ENCODE measurements at regions not wholly inside any gene's neighbourhood (a gene's known extent, or its start where the extent isn't known, plus 50 kb on each side); places are given as distances from the start of the nearest gene placed in this dataset.
"Not testable (repeated sequence)": the region's sequence is repeated elsewhere in the genome, so short reads cannot be mapped to it uniquely, and the experiment has no call there.

DNA sequence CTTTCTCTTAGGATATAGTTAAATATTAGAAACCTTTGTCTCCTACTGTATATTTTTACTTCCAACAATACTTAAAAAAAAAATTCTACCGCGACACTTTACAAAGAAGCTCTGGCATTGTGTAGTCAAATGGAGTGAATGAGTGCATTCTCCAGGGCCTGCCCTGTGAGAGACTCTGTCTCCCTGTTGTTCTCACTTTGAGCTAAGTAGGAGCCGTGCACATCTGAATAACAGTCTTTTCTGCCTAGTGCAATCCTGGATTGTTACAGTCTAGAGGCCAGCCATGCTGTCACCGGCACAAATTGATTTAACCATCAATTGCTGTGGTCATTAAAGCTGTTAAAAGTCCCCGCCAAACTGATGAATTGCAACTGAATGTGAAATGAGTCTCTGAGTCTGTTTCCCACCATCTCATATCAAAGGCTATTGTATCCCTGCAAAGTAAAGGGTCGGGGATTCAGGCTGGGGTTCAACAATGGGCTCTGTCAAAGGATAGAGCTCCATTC, 156.0 kb downstream of the RFPL4B start:
- H3K36me3 ChIP-seq (ENCODE audit: insufficient read depth, low read length): no peaks in the 10 kb centered on the region
- H3K9ac ChIP-seq (ENCODE audit: insufficient read length): no peak overlapping the region
- H3K9me3 ChIP-seq (ENCODE audit: low read depth, low read length): no peaks in the 10 kb centered on the region
- TF ChIP-seq EZH2 (IDR thresholded peaks at IDR 0.05): no peak
- TF ChIP-seq POLR2AphosphoS5 (IDR thresholded peaks at IDR 0.05; ENCODE audit: borderline replicate concordance, low read depth, low read length): no peak
- no peak for TF ChIP-seq FOXP2 (optimal IDR thresholded peaks at IDR 0.05; ENCODE audit: control extremely low read depth, extremely low read length, insufficient read depth)
- peak overlapping the region; percentile 50; the same call in 1 of the 2 replicates for H3K27ac ChIP-seq
- no peak for DNase-seq (ENCODE audit: low read depth, low spot score)
- H3K4me3 ChIP-seq: peak overlapping the region; percentile 25; the same call in 1 of the 2 replicates

DNA sequence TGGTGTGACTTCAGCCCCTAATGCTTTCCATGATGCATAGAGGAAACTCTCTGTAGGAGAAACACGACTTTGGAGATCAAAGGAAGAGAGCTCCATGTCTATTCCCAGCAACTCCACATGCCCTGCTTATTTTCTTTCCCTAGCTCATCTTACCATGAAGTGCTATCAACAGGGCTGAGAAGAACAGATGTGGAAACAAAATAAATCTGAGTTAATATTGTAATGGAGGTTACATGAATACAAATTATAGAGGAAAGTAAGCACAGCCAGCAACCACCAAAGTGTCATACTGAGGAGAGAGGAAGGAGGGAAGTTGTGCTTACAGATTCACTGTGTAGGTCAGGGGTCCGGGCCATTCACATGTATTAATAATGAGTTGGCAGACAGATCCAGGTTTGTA, 157.5 kb downstream of the RFPL4B start:
- DNase-seq (ENCODE audit: low read depth, low spot score): no peak
- Histone ChIP-seq H3K27ac (no peak overlapping the region), H3K9me3 (ENCODE audit: low read depth, low read length) (no peaks in the 10 kb centered on the region), H3K4me3 (no peak overlapping the region), H3K36me3 (ENCODE audit: insufficient read depth, low read length) (no peaks in the 10 kb centered on the region), H3K9ac (ENCODE audit: insufficient read length) (no peak overlapping the region)
- TF ChIP-seq FOXP2 (optimal IDR thresholded peaks at IDR 0.05; ENCODE audit: control extremely low read depth, extremely low read length, insufficient read depth): no peak
- no peak for TF ChIP-seq POLR2AphosphoS5 (IDR thresholded peaks at IDR 0.05; ENCODE audit: borderline replicate concordance, low read depth, low read length)
- TF ChIP-seq EZH2 (IDR thresholded peaks at IDR 0.05): no peak

DNA sequence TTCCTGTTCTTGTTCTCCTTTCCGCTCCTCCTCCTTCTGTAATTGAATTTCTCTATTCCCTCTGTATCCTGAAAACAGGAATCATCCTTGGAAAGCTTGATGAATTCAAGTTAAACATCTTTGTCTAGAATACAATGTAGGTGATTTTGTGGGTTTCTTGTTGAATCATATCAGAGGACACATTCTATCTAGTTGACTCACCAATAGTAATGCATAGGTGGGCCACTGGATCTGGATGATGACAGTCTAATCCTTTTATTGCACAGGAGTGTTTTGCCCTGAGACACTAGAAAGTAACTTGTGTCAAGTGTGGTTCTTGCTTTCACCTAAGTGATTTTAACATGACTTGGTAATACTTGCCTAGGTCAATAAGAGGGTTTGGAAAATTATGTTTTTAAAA, 164.3 kb downstream of the RFPL4B start:
- no peak for DNase-seq (ENCODE audit: low read depth, low spot score)
- no peak overlapping the region for H3K4me3 ChIP-seq
- no peak overlapping the region for H3K27ac ChIP-seq
- no peaks in the 10 kb centered on the region for H3K9me3 ChIP-seq (ENCODE audit: low read depth, low read length)
- no peak overlapping the region for H3K9ac ChIP-seq (ENCODE audit: insufficient read length)
- TF ChIP-seq FOXP2 (optimal IDR thresholded peaks at IDR 0.05; ENCODE audit: control extremely low read depth, extremely low read length, insufficient read depth) (no peak), POLR2AphosphoS5 (IDR thresholded peaks at IDR 0.05; ENCODE audit: borderline replicate concordance, low read depth, low read length) (no peak), EZH2 (IDR thresholded peaks at IDR 0.05) (no peak)
- no peaks in the 10 kb centered on the region for H3K36me3 ChIP-seq (ENCODE audit: insufficient read depth, low read length)

DNA sequence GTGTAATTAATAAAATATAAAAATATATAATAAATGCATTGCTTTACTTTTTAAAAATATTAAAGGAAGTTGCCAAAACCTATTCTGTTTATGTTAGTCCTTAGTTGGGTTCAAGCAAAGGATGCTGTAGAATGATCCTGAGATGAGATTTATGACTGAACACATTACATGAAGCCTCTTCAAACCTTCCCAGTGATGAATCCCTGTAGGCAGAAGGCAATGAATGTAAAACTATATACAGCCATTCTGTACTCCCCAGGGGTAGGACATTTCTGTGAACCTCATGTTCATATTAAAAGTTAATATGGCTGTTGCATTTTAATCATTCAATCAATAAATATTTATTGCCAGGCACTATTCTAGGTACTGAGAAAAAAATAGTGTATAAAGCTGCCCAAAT, 166.0 kb downstream of the RFPL4B start:
- no peaks in the 10 kb centered on the region for H3K9me3 ChIP-seq (ENCODE audit: low read depth, low read length)

DNA sequence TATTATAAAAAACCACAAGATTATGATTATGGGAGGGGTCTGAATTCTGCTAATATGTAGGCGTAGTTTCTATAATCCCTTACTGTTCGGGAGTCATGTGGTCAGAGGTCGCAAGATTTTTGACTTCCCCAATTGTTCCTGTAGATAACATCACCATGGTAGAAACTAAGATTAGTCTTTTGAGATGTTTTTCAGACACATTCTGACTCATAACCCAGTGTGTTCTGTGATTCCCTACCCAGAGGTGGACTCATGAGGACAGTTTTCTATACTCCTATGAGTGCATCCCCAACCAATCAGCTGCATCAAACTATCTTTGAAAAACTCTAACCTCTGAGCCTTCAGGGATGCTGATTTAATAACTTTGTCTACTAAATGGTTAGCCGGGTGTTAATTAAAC, 175.5 kb downstream of the RFPL4B start:
- Histone ChIP-seq H3K9ac (ENCODE audit: insufficient read length) (no peak overlapping the region), H3K4me3 (no peak overlapping the region), H3K27ac (no peak overlapping the region), H3K36me3 (ENCODE audit: insufficient read depth, low read length) (no peaks in the 10 kb centered on the region), H3K9me3 (ENCODE audit: low read depth, low read length) (no peaks in the 10 kb centered on the region)
- no peak for DNase-seq (ENCODE audit: low read depth, low spot score)
- no peak for TF ChIP-seq EZH2 (IDR thresholded peaks at IDR 0.05)
- TF ChIP-seq FOXP2 (optimal IDR thresholded peaks at IDR 0.05; ENCODE audit: control extremely low read depth, extremely low read length, insufficient read depth): no peak
- no peak for TF ChIP-seq POLR2AphosphoS5 (IDR thresholded peaks at IDR 0.05; ENCODE audit: borderline replicate concordance, low read depth, low read length)

More for the DNA sequence above, 166.0 kb downstream of the RFPL4B start:
- TF ChIP-seq FOXP2 (optimal IDR thresholded peaks at IDR 0.05; ENCODE audit: control extremely low read depth, extremely low read length, insufficient read depth) (no peak), POLR2AphosphoS5 (IDR thresholded peaks at IDR 0.05; ENCODE audit: borderline replicate concordance, low read depth, low read length) (no peak), EZH2 (IDR thresholded peaks at IDR 0.05) (no peak)
- H3K4me3 ChIP-seq: no peak overlapping the region
- H3K36me3 ChIP-seq (ENCODE audit: insufficient read depth, low read length): no peaks in the 10 kb centered on the region
- DNase-seq (ENCODE audit: low read depth, low spot score): no peak
- no peak overlapping the region for H3K27ac ChIP-seq
- no peak overlapping the region for H3K9ac ChIP-seq (ENCODE audit: insufficient read length)

DNA sequence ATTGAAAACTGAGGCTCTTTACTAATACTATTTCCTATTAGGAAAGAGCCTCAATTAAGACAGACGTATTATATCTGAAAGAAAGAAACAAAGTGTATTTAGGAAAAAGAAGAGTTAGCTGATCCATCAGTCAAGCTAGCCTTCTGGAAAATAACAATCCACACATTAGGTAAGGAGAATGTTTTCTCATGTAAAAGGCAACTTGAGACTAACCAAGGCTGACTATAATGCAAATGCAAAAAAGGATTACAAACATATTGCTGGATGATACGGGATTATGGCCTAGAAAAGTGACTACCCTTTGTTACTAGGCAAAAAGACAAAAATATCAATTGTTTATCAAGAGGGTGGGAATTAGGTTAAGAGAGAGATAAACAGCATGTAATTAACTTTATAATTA, 176.9 kb downstream of the RFPL4B start:
- H3K9ac ChIP-seq (ENCODE audit: insufficient read length): no peak overlapping the region
- H3K4me3 ChIP-seq: no peak overlapping the region
- H3K9me3 ChIP-seq (ENCODE audit: low read depth, low read length): no peaks in the 10 kb centered on the region

DNA sequence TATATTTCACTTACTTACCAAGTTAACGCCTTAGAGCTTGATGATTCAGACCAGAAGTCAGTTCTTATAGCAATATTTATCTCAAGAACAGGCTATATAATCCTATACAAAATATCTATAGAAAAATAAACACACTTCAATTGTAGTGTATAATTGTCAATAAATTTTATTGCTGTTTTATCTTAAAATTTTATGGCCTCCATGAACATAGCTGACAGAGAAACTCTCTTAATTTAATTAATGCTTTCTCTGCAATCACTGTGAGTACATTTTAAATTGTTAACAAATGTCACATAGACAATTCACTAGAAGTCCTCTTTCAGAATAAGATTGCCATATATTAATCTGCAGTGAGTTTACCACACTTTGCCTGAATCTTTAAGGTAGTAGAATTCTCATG, 178.6 kb downstream of the RFPL4B start:
- DNase-seq (ENCODE audit: low read depth, low spot score): no peak
- Histone ChIP-seq H3K9ac (ENCODE audit: insufficient read length) (no peak overlapping the region), H3K9me3 (ENCODE audit: low read depth, low read length) (no peaks in the 10 kb centered on the region), H3K36me3 (ENCODE audit: insufficient read depth, low read length) (no peaks in the 10 kb centered on the region), H3K4me3 (no peak overlapping the region), H3K27ac (no peak overlapping the region)
- no peak for TF ChIP-seq EZH2 (IDR thresholded peaks at IDR 0.05)
- no peak for TF ChIP-seq FOXP2 (optimal IDR thresholded peaks at IDR 0.05; ENCODE audit: control extremely low read depth, extremely low read length, insufficient read depth)

More for the DNA sequence above, 176.9 kb downstream of the RFPL4B start:
- no peak for TF ChIP-seq FOXP2 (optimal IDR thresholded peaks at IDR 0.05; ENCODE audit: control extremely low read depth, extremely low read length, insufficient read depth)
- no peak for TF ChIP-seq EZH2 (IDR thresholded peaks at IDR 0.05)
- no peak for TF ChIP-seq POLR2AphosphoS5 (IDR thresholded peaks at IDR 0.05; ENCODE audit: borderline replicate concordance, low read depth, low read length)
- DNase-seq (ENCODE audit: low read depth, low spot score): no peak
- no peak overlapping the region for H3K27ac ChIP-seq
- H3K36me3 ChIP-seq (ENCODE audit: insufficient read depth, low read length): no peaks in the 10 kb centered on the region

DNA sequence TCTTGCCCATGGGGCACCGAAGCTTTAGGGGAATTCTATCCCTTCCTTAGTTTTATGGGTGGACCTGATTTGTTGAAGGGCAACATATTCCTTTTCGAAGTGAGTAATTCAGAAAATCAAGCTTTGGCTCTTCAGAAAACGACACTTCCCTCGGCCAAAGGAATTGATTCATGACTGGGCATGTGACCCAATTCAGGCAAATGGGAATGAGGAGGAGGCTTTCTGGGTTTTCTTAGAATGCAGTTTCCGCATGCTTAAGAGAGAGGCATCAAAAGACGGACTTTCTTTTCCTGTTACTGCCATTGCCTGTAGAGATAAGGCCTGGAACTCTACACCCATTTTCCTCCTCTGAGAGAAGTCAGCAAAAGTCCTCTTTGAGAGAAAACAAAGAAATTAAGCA, 179.5 kb downstream of the RFPL4B start:
- H3K9me3 ChIP-seq (ENCODE audit: low read depth, low read length): no peaks in the 10 kb centered on the region
- no peak overlapping the region for H3K27ac ChIP-seq
- TF ChIP-seq FOXP2 (optimal IDR thresholded peaks at IDR 0.05; ENCODE audit: control extremely low read depth, extremely low read length, insufficient read depth) (no peak), EZH2 (IDR thresholded peaks at IDR 0.05) (no peak), POLR2AphosphoS5 (IDR thresholded peaks at IDR 0.05; ENCODE audit: borderline replicate concordance, low read depth, low read length) (no peak)
- H3K4me3 ChIP-seq: no peak overlapping the region
- no peaks in the 10 kb centered on the region for H3K36me3 ChIP-seq (ENCODE audit: insufficient read depth, low read length)
- no peak overlapping the region for H3K9ac ChIP-seq (ENCODE audit: insufficient read length)
- DNase-seq (ENCODE audit: low read depth, low spot score): no peak

DNA sequence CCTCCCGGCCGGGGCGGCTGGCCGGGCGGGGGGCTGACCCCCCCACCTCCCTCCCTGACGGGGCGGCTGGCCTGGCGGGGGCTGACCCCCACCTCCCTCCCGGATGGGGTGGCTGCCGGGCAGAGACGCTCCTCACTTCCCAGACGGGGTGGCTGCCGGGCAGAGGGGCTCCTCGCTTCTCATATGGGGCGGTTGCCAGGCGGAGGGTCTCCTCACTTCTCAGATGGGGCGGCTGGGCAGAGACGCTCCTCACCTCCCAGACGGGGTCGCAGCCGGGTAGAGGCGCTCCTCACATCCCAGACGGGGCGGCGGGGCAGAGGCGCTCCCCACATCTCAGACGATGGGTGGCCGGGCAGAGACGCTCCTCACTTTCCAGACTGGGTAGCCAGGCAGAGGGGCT, 181.2 kb downstream of the RFPL4B start:
- not testable (repeated sequence) for DNase-seq (ENCODE audit: low read depth, low spot score); H3K4me3 ChIP-seq; H3K36me3 ChIP-seq (ENCODE audit: insufficient read depth, low read length); H3K27ac ChIP-seq; H3K9ac ChIP-seq (ENCODE audit: insufficient read length); H3K9me3 ChIP-seq (ENCODE audit: low read depth, low read length)

Data from SK-N-MC (cell line).